ENCODE measurements at regions not wholly inside any gene's neighbourhood (a gene's known extent, or its start where the extent isn't known, plus 50 kb on each side); places are given as distances from the start of the nearest gene placed in this dataset.

- Histone ChIP-seq H3K4me2 (ENCODE audit: insufficient read depth, low read length) (no peak overlapping the region), H3K27ac (ENCODE audit: low read depth, low read length) (no peak overlapping the region)
- TF ChIP-seq CTCF (IDR thresholded peaks at IDR 0.05; ENCODE audit: extremely low read depth, low read depth, low read length): no peak
Measured at GRCh38 chr5:28708472-28708871, 1670.1 kb upstream of the CDH9 start.

GRCh38 chr5:28707706-28708105 lies 1669.3 kb upstream of the CDH9 start:
- Histone ChIP-seq H3K27ac (ENCODE audit: low read depth, low read length) (no peak overlapping the region), H3K36me3 (ENCODE audit: insufficient read depth, low read length) (no peaks in the 10 kb centered on the region), H2AFZ (ENCODE audit: low read length) (no peak overlapping the region), H3K4me1 (ENCODE audit: insufficient read depth, low read length) (no peaks in the 10 kb centered on the region), H3K4me2 (ENCODE audit: insufficient read depth, low read length) (no peak overlapping the region), H3K9me3 (ENCODE audit: low read depth, low read length) (no peaks in the 10 kb centered on the region), H3K27me3 (ENCODE audit: insufficient read depth, low read length) (no peaks in the 10 kb centered on the region), H4K20me1 (ENCODE audit: insufficient read depth, low read length) (no peaks in the 10 kb centered on the region), H3K4me3 (ENCODE audit: insufficient read depth, low read length) (no peak overlapping the region), H3K79me2 (ENCODE audit: insufficient read depth, low read length) (no peaks in the 10 kb centered on the region)
- TF ChIP-seq CTCF (IDR thresholded peaks at IDR 0.05; ENCODE audit: extremely low read depth, low read depth, low read length): no peak
- DNase-seq (ENCODE audit: insufficient read length, low spot score, missing footprints): no peak

More at GRCh38 chr5:28708472-28708871, 1670.1 kb upstream of the CDH9 start:
- Histone ChIP-seq H3K9me3 (ENCODE audit: low read depth, low read length) (no peaks in the 10 kb centered on the region), H3K79me2 (ENCODE audit: insufficient read depth, low read length) (no peaks in the 10 kb centered on the region), H3K27me3 (ENCODE audit: insufficient read depth, low read length) (no peaks in the 10 kb centered on the region), H3K4me3 (ENCODE audit: insufficient read depth, low read length) (no peak overlapping the region), H2AFZ (ENCODE audit: low read length) (no peak overlapping the region), H4K20me1 (ENCODE audit: insufficient read depth, low read length) (no peaks in the 10 kb centered on the region), H3K4me1 (ENCODE audit: insufficient read depth, low read length) (no peaks in the 10 kb centered on the region), H3K36me3 (ENCODE audit: insufficient read depth, low read length) (no peaks in the 10 kb centered on the region)
- no peak for DNase-seq (ENCODE audit: insufficient read length, low spot score, missing footprints)

DNA sequence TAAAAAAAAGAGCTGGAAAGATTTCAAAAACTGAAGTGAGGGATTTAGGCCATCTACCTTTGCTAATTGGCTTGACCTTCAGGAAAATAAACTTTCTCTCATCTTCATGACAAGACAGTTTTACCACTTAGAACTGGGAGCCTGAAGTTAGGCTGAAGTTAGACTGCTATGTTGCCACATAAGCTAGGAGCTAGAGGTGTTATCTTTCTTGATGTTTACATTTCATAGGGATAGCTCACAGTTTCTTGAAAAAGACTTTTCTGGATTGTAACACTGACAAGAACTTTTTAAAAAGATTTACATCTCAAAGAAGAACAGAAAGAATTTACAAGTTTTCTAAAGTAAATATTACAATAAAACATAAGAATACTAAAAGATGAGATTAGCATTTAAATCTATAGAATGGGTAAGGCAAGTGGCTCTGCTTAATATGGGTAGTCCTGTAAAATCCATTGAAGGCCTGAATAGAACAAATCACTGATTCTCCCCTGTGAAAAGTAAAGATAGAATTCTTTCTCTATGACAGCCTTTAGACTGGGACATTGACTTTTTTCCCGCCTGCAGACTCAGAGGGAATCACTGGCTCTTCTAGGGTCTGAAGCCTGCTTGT lies 1665.4 kb upstream of the CDH9 start:
- Histone ChIP-seq H3K4me1 (ENCODE audit: insufficient read depth, low read length) (no peaks in the 10 kb centered on the region), H2AFZ (ENCODE audit: low read length) (no peak overlapping the region), H3K79me2 (ENCODE audit: insufficient read depth, low read length) (no peaks in the 10 kb centered on the region), H3K4me3 (ENCODE audit: insufficient read depth, low read length) (no peak overlapping the region), H4K20me1 (ENCODE audit: insufficient read depth, low read length) (no peaks in the 10 kb centered on the region), H3K27me3 (ENCODE audit: insufficient read depth, low read length) (no peaks in the 10 kb centered on the region), H3K36me3 (ENCODE audit: insufficient read depth, low read length) (no peaks in the 10 kb centered on the region), H3K4me2 (ENCODE audit: insufficient read depth, low read length) (no peak overlapping the region), H3K9me3 (ENCODE audit: low read depth, low read length) (no peaks in the 10 kb centered on the region), H3K27ac (ENCODE audit: low read depth, low read length) (no peak overlapping the region)
- TF ChIP-seq CTCF (IDR thresholded peaks at IDR 0.05; ENCODE audit: extremely low read depth, low read depth, low read length): no peak
- DNase-seq (ENCODE audit: insufficient read length, low spot score, missing footprints): no peak

DNA sequence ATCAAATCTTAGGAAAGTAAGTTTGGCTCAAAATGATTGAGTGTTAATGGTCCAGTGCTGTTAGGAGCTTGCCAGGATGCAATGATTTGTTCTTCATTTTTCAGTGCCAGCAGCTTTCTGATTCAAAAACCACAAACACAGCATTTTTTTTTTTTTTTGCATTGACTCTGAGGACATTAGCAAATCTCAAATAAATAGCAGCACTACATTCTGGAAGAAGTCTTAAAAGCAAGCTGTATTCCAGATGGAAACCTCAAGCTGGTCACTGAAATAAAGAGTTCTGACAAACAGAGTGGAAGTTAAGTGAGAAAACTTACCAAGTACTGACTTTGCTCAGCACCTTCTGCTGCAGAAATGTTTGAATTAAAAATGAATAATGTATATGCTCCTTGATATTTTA lies 1653.1 kb upstream of the CDH9 start:
- Histone ChIP-seq H3K4me1 (ENCODE audit: insufficient read depth, low read length) (no peaks in the 10 kb centered on the region), H3K27me3 (ENCODE audit: insufficient read depth, low read length) (no peaks in the 10 kb centered on the region), H3K4me2 (ENCODE audit: insufficient read depth, low read length) (no peak overlapping the region), H3K79me2 (ENCODE audit: insufficient read depth, low read length) (no peaks in the 10 kb centered on the region), H4K20me1 (ENCODE audit: insufficient read depth, low read length) (no peaks in the 10 kb centered on the region), H3K9me3 (ENCODE audit: low read depth, low read length) (no peaks in the 10 kb centered on the region), H2AFZ (ENCODE audit: low read length) (no peak overlapping the region), H3K36me3 (ENCODE audit: insufficient read depth, low read length) (no peaks in the 10 kb centered on the region), H3K27ac (ENCODE audit: low read depth, low read length) (no peak overlapping the region), H3K4me3 (ENCODE audit: insufficient read depth, low read length) (no peak overlapping the region)
- DNase-seq (ENCODE audit: insufficient read length, low spot score, missing footprints): no peak
- TF ChIP-seq CTCF (IDR thresholded peaks at IDR 0.05; ENCODE audit: extremely low read depth, low read depth, low read length): no peak

Data from osteoblast (primary cell).